Chondrocyte (in vitro differentiated cells): ENCODE measurements at regions not wholly inside any gene's neighbourhood (a gene's known extent, or its start where the extent isn't known, plus 50 kb on each side); places are given as distances from the start of the nearest gene placed in this dataset.
"Not testable (repeated sequence)": the region's sequence is repeated elsewhere in the genome, so short reads cannot be mapped to it uniquely, and the experiment has no call there.

Source experiments
- DNase-seq: peaks from one replicate; pipeline ENCODE4 v3.0.0; 2021; ENCODE audit warnings: mixed read lengths, low spot score
- H3K27ac Mint-ChIP-seq: one replicate; pipeline ENCODE4 v1.8.0; 2021; ENCODE audit warnings: mild to moderate bottlenecking, moderate library complexity, mixed read lengths; ENCODE audit not compliant: unreplicated experiment
- H3K27me3 Mint-ChIP-seq: 2 replicates; pipeline ENCODE4 v1.8.0; 2021; ENCODE audit warnings: low read depth, mixed read lengths
- H3K36me3 Mint-ChIP-seq: 2 replicates; pipeline ENCODE4 v1.8.0; 2021; ENCODE audit warnings: low read depth, mixed read lengths
- H3K4me1 Mint-ChIP-seq: 2 replicates; pipeline ENCODE4 v1.8.0; 2021; ENCODE audit warnings: low read depth, mild to moderate bottlenecking, mixed read lengths
- H3K4me3 Mint-ChIP-seq: one replicate; pipeline ENCODE4 v1.8.0; 2021; ENCODE audit warnings: mild to moderate bottlenecking, moderate library complexity, mixed read lengths; ENCODE audit not compliant: unreplicated experiment
- H3K9me3 Mint-ChIP-seq: 2 replicates; pipeline ENCODE4 v1.8.0; 2021; ENCODE audit warnings: low read depth, mixed read lengths
- CTCF ChIP-seq: fragments of 200-600 bp; sonication (generic); IDR thresholded peaks from 2 replicates; pipeline ENCODE4 v1.5.0; 2021; ENCODE audit warnings: antibody characterized with exemption, mild to moderate bottlenecking, moderate library complexity

- H3K27ac Mint-ChIP-seq = no peak overlapping the region
- peaks cover 27% of the 10 kb centered on the region for H3K27me3 Mint-ChIP-seq
- no peaks in the 10 kb centered on the region for H3K9me3 Mint-ChIP-seq
- no peaks in the 10 kb centered on the region for H3K4me1 Mint-ChIP-seq
- TF ChIP-seq CTCF = no peak
- no peak for DNase-seq
- H3K4me3 Mint-ChIP-seq = no peak overlapping the region
- H3K36me3 Mint-ChIP-seq = peaks cover 3% of the 10 kb centered on the region
Measured at GRCh38 chr13:31591642-31592233, 147.6 kb upstream of the RXFP2 start.

GRCh38 chr13:31594056-31594455 is 145.3 kb upstream of the RXFP2 start:
- no peaks in the 10 kb centered on the region for H3K4me1 Mint-ChIP-seq
- H3K36me3 Mint-ChIP-seq = peaks cover 3% of the 10 kb centered on the region
- H3K9me3 Mint-ChIP-seq = no peaks in the 10 kb centered on the region
- no peak overlapping the region for H3K4me3 Mint-ChIP-seq
- no peak overlapping the region for H3K27ac Mint-ChIP-seq
- TF ChIP-seq CTCF = no peak
- H3K27me3 Mint-ChIP-seq = peaks cover 37% of the 10 kb centered on the region
- DNase-seq = no peak

- no peak overlapping the region for H3K4me3 Mint-ChIP-seq
- no peak for TF ChIP-seq CTCF
- H3K9me3 Mint-ChIP-seq = no peaks in the 10 kb centered on the region
- H3K27me3 Mint-ChIP-seq = peaks cover 36% of the 10 kb centered on the region
- peaks cover 3% of the 10 kb centered on the region for H3K36me3 Mint-ChIP-seq
- no peak overlapping the region for H3K27ac Mint-ChIP-seq
- DNase-seq = no peak
- H3K4me1 Mint-ChIP-seq = no peaks in the 10 kb centered on the region
Measured at GRCh38 chr13:31595563-31595962, 143.8 kb upstream of the RXFP2 start.

GRCh38 chr13:31598990-31599389 is 140.3 kb upstream of the RXFP2 start:
- Mint-ChIP-seq H3K9me3 (no peaks in the 10 kb centered on the region), H3K4me3 (no peak overlapping the region), H3K4me1 (no peaks in the 10 kb centered on the region), H3K36me3 (no peaks in the 10 kb centered on the region), H3K27me3 (peaks cover 18% of the 10 kb centered on the region), H3K27ac (no peak overlapping the region)
- no peak for DNase-seq
- no peak for TF ChIP-seq CTCF

- H3K9me3 Mint-ChIP-seq = no peaks in the 10 kb centered on the region
- H3K36me3 Mint-ChIP-seq = no peaks in the 10 kb centered on the region
- TF ChIP-seq CTCF = no peak
- no peak overlapping the region for H3K4me3 Mint-ChIP-seq
- H3K27ac Mint-ChIP-seq = no peak overlapping the region
- H3K4me1 Mint-ChIP-seq = no peaks in the 10 kb centered on the region
- H3K27me3 Mint-ChIP-seq = peaks cover 2% of the 10 kb centered on the region
- DNase-seq = no peak
Measured at GRCh38 chr13:31605076-31605860, 134.1 kb upstream of the RXFP2 start.

- H3K27me3 Mint-ChIP-seq, H3K27ac Mint-ChIP-seq, H3K4me3 Mint-ChIP-seq, H3K9me3 Mint-ChIP-seq, H3K36me3 Mint-ChIP-seq, DNase-seq, H3K4me1 Mint-ChIP-seq: not testable (repeated sequence)
Measured at GRCh38 chr13:31607531-31607930, 131.8 kb upstream of the RXFP2 start.

- H3K27ac Mint-ChIP-seq, H3K27me3 Mint-ChIP-seq, H3K9me3 Mint-ChIP-seq, H3K36me3 Mint-ChIP-seq, H3K4me3 Mint-ChIP-seq, DNase-seq, H3K4me1 Mint-ChIP-seq: not testable (repeated sequence)
Measured at GRCh38 chr13:31608780-31609179, 130.5 kb upstream of the RXFP2 start.
